ENCODE measurements at regions not wholly inside any gene's neighbourhood (a gene's known extent, or its start where the extent isn't known, plus 50 kb on each side); places are given as distances from the start of the nearest gene placed in this dataset.
A peak's percentile ranks its signal among the peaks of the same experiment; 100 is the strongest.

GRCh38 chr12:77559400-77560074, 271.2 kb upstream of the NAV3 start:
- TF ChIP-seq POLR2AphosphoS5 (IDR thresholded peaks at IDR 0.05; ENCODE audit: low read depth, low read length) (no peak), POLR2A (IDR thresholded peaks at IDR 0.05; ENCODE audit: low read depth, low read length) (no peak), TAF1 (IDR thresholded peaks at IDR 0.05; ENCODE audit: borderline replicate concordance, low read depth, low read length) (no peak)
- DNase-seq (ENCODE audit: insufficient read length), result no peak
- FAIRE-seq, result no peak

GRCh38 chr12:77555074-77555473, 275.6 kb upstream of the NAV3 start:
- FAIRE-seq (no peak), DNase-seq (ENCODE audit: insufficient read length) (no peak)
- TF ChIP-seq POLR2AphosphoS5 (IDR thresholded peaks at IDR 0.05; ENCODE audit: low read depth, low read length) (no peak), POLR2A (IDR thresholded peaks at IDR 0.05; ENCODE audit: low read depth, low read length) (no peak), TAF1 (IDR thresholded peaks at IDR 0.05; ENCODE audit: borderline replicate concordance, low read depth, low read length) (no peak)

GRCh38 chr12:77553976-77554619, 276.6 kb upstream of the NAV3 start:
- no peak for TF ChIP-seq POLR2AphosphoS5 (IDR thresholded peaks at IDR 0.05; ENCODE audit: low read depth, low read length)
- no peak for TF ChIP-seq POLR2A (IDR thresholded peaks at IDR 0.05; ENCODE audit: low read depth, low read length)
- no peak for TF ChIP-seq TAF1 (IDR thresholded peaks at IDR 0.05; ENCODE audit: borderline replicate concordance, low read depth, low read length)
- peak; percentile 79 for FAIRE-seq
- DNase-seq (ENCODE audit: insufficient read length), result no peak

- TF ChIP-seq TAF1 (IDR thresholded peaks at IDR 0.05; ENCODE audit: borderline replicate concordance, low read depth, low read length) (no peak), POLR2AphosphoS5 (IDR thresholded peaks at IDR 0.05; ENCODE audit: low read depth, low read length) (no peak), POLR2A (IDR thresholded peaks at IDR 0.05; ENCODE audit: low read depth, low read length) (no peak)
- no peak for DNase-seq (ENCODE audit: insufficient read length)
- FAIRE-seq, result no peak
Measured at GRCh38 chr12:77549383-77550128, 281.1 kb upstream of the NAV3 start.

GRCh38 chr12:77548797-77549196, 281.9 kb upstream of the NAV3 start:
- FAIRE-seq (no peak), DNase-seq (ENCODE audit: insufficient read length) (no peak)
- TF ChIP-seq TAF1 (IDR thresholded peaks at IDR 0.05; ENCODE audit: borderline replicate concordance, low read depth, low read length) (no peak), POLR2AphosphoS5 (IDR thresholded peaks at IDR 0.05; ENCODE audit: low read depth, low read length) (no peak), POLR2A (IDR thresholded peaks at IDR 0.05; ENCODE audit: low read depth, low read length) (no peak)

GRCh38 chr12:77540097-77540496, 290.6 kb upstream of the NAV3 start:
- FAIRE-seq (no peak), DNase-seq (ENCODE audit: insufficient read length) (no peak)
- TF ChIP-seq POLR2AphosphoS5 (IDR thresholded peaks at IDR 0.05; ENCODE audit: low read depth, low read length), result no peak
- TF ChIP-seq POLR2A (IDR thresholded peaks at IDR 0.05; ENCODE audit: low read depth, low read length), result no peak
- no peak for TF ChIP-seq TAF1 (IDR thresholded peaks at IDR 0.05; ENCODE audit: borderline replicate concordance, low read depth, low read length)

GRCh38 chr12:77537663-77538062, 293.0 kb upstream of the NAV3 start:
- no peak for DNase-seq (ENCODE audit: insufficient read length)
- TF ChIP-seq TAF1 (IDR thresholded peaks at IDR 0.05; ENCODE audit: borderline replicate concordance, low read depth, low read length) (no peak), POLR2AphosphoS5 (IDR thresholded peaks at IDR 0.05; ENCODE audit: low read depth, low read length) (no peak), POLR2A (IDR thresholded peaks at IDR 0.05; ENCODE audit: low read depth, low read length) (no peak)
- FAIRE-seq, result no peak

GRCh38 chr12:77535734-77536133, 295.0 kb upstream of the NAV3 start:
- FAIRE-seq, result no peak
- DNase-seq (ENCODE audit: insufficient read length), result no peak
- no peak for TF ChIP-seq TAF1 (IDR thresholded peaks at IDR 0.05; ENCODE audit: borderline replicate concordance, low read depth, low read length)
- TF ChIP-seq POLR2A (IDR thresholded peaks at IDR 0.05; ENCODE audit: low read depth, low read length), result no peak
- no peak for TF ChIP-seq POLR2AphosphoS5 (IDR thresholded peaks at IDR 0.05; ENCODE audit: low read depth, low read length)

- FAIRE-seq (no peak), DNase-seq (ENCODE audit: insufficient read length) (no peak)
- TF ChIP-seq POLR2AphosphoS5 (IDR thresholded peaks at IDR 0.05; ENCODE audit: low read depth, low read length) (no peak), TAF1 (IDR thresholded peaks at IDR 0.05; ENCODE audit: borderline replicate concordance, low read depth, low read length) (no peak)
Measured at GRCh38 chr12:77531912-77532311, 298.8 kb upstream of the NAV3 start.

- FAIRE-seq (no peak), DNase-seq (ENCODE audit: insufficient read length) (no peak)
- TF ChIP-seq POLR2AphosphoS5 (IDR thresholded peaks at IDR 0.05; ENCODE audit: low read depth, low read length) (no peak), TAF1 (IDR thresholded peaks at IDR 0.05; ENCODE audit: borderline replicate concordance, low read depth, low read length) (no peak), POLR2A (IDR thresholded peaks at IDR 0.05; ENCODE audit: low read depth, low read length) (no peak)
Measured at GRCh38 chr12:77522247-77522646, 308.4 kb upstream of the NAV3 start.

- FAIRE-seq (no peak), DNase-seq (ENCODE audit: insufficient read length) (no peak)
- TF ChIP-seq POLR2A (IDR thresholded peaks at IDR 0.05; ENCODE audit: low read depth, low read length), result no peak
- no peak for TF ChIP-seq POLR2AphosphoS5 (IDR thresholded peaks at IDR 0.05; ENCODE audit: low read depth, low read length)
- TF ChIP-seq TAF1 (IDR thresholded peaks at IDR 0.05; ENCODE audit: borderline replicate concordance, low read depth, low read length), result no peak
Measured at GRCh38 chr12:77521508-77522115, 309.1 kb upstream of the NAV3 start.

Measured in GM12892 (cell line).